Hepatocyte (in vitro differentiated cells): ENCODE measurements at regions not wholly inside any gene's neighbourhood (a gene's known extent, or its start where the extent isn't known, plus 50 kb on each side); places are given as distances from the start of the nearest gene placed in this dataset.

Source experiments
- DNase-seq: peaks from one replicate; pipeline ENCODE4 v3.0.0-alpha.2; 2016; ENCODE audit warnings: low spot score
- H2AFZ ChIP-seq: fragments of 200-600 bp; sonication (generic); 2 replicates; pipeline ENCODE4 v1.6.0; 2016; ENCODE audit warnings: antibody characterized with exemption, mild to moderate bottlenecking
- H3K27ac ChIP-seq: fragments of 200-600 bp; sonication (generic); 2 replicates; pipeline ENCODE4 v1.5.1; 2016; ENCODE audit warnings: mild to moderate bottlenecking
- H3K27me3 ChIP-seq: fragments of 200-600 bp; sonication (generic); 2 replicates; pipeline ENCODE4 v1.6.1; 2016
- H3K36me3 ChIP-seq: fragments of 200-600 bp; sonication (generic); replicated peaks from 2 replicates; pipeline ENCODE4 v1.5.1; 2016; ENCODE audit warnings: low read depth; ENCODE audit not compliant: insufficient read depth
- H3K4me1 ChIP-seq: fragments of 200-600 bp; sonication (generic); 2 replicates; pipeline ENCODE4 v1.5.1; 2016; ENCODE audit warnings: mild to moderate bottlenecking, moderate library complexity; ENCODE audit not compliant: insufficient read depth
- H3K4me2 ChIP-seq: fragments of 200-600 bp; sonication (generic); 2 replicates; pipeline ENCODE4 v1.6.0; 2016
- H3K4me3 ChIP-seq: fragments of 200-600 bp; sonication (generic); 2 replicates; pipeline ENCODE4 v1.5.1; 2016; ENCODE audit warnings: mild to moderate bottlenecking
- H3K79me2 ChIP-seq: fragments of 200-600 bp; sonication (generic); 2 replicates; pipeline ENCODE4 v1.6.0; 2017; ENCODE audit warnings: mild to moderate bottlenecking
- H3K9me2 ChIP-seq: fragments of 200-600 bp; sonication (generic); replicated peaks from 2 replicates; pipeline ENCODE4 v1.6.0; 2017; ENCODE audit warnings: mild to moderate bottlenecking; ENCODE audit not compliant: insufficient read depth
- H3K9me3 ChIP-seq: fragments of 200-600 bp; sonication (generic); 2 replicates; pipeline ENCODE4 v1.5.1; 2016; ENCODE audit warnings: low read depth, mild to moderate bottlenecking
- H4K20me1 ChIP-seq: fragments of 200-600 bp; sonication (generic); 2 replicates; pipeline ENCODE4 v1.6.0; 2016; ENCODE audit warnings: mild to moderate bottlenecking; ENCODE audit not compliant: insufficient read depth, poor library complexity, severe bottlenecking
- CTCF ChIP-seq: fragments of 200-600 bp; sonication (generic); IDR thresholded peaks from 2 replicates; pipeline ENCODE4 v1.5.1; 2016; ENCODE audit warnings: antibody characterized with exemption, mild to moderate bottlenecking; ENCODE audit not compliant: poor library complexity
- EZH2 ChIP-seq: fragments of 200-600 bp; sonication (generic); IDR thresholded peaks from 2 replicates; pipeline ENCODE4 v1.6.1; 2016; ENCODE audit warnings: antibody characterized with exemption, mild to moderate bottlenecking, borderline replicate concordance
- EZH2phosphoT487 ChIP-seq: fragments of 200-600 bp; sonication (generic); IDR thresholded peaks from one replicate; pipeline ENCODE4 v1.6.1; 2018; ENCODE audit warnings: antibody characterized with exemption, mild to moderate bottlenecking, low read depth, moderate library complexity; ENCODE audit not compliant: unreplicated experiment, severe bottlenecking
- WGBS: methylation state at CpG from one replicate; pipeline ENCODE4 v1.1.6; 2016; ENCODE audit warnings: low lambda C conversion rate; ENCODE audit errors: missing lambda C conversion rate; 5-methylcytosine and 5-hydroxymethylcytosine counted together

GRCh38 chr1:36721261-36721660 lies 238.5 kb upstream of the CSF3R start:
- Histone ChIP-seq H4K20me1 (no peaks in the 10 kb centered on the region), H2AFZ (no peak overlapping the region), H3K9me3 (no peaks in the 10 kb centered on the region), H3K4me1 (no peaks in the 10 kb centered on the region), H3K79me2 (no peaks in the 10 kb centered on the region), H3K4me2 (no peak overlapping the region), H3K27ac (no peak overlapping the region), H3K9me2 (no peaks in the 10 kb centered on the region), H3K4me3 (no peak overlapping the region), H3K36me3 (no peaks in the 10 kb centered on the region), H3K27me3 (peaks cover 11% of the 10 kb centered on the region)
- DNase-seq = no peak
- TF ChIP-seq EZH2phosphoT487 (no peak), CTCF (no peak), EZH2 (no peak)
- WGBS = 70% methylated on average over 6 of the region's 6 CpGs

GRCh38 chr1:36717431-36717830 lies 234.7 kb upstream of the CSF3R start:
- Histone ChIP-seq H4K20me1 (no peaks in the 10 kb centered on the region), H3K27ac (no peak overlapping the region), H3K9me2 (no peaks in the 10 kb centered on the region), H3K4me1 (no peaks in the 10 kb centered on the region), H3K4me3 (no peak overlapping the region), H3K27me3 (peaks cover 13% of the 10 kb centered on the region), H3K36me3 (no peaks in the 10 kb centered on the region), H3K4me2 (no peak overlapping the region), H2AFZ (no peak overlapping the region), H3K79me2 (no peaks in the 10 kb centered on the region), H3K9me3 (no peaks in the 10 kb centered on the region)
- 85% methylated on average over 2 of the region's 2 CpGs for WGBS
- no peak for TF ChIP-seq EZH2phosphoT487
- TF ChIP-seq CTCF = no peak
- TF ChIP-seq EZH2 = no peak
- DNase-seq = no peak

GRCh38 chr1:36715797-36716196 lies 233.1 kb upstream of the CSF3R start:
- TF ChIP-seq CTCF = no peak
- TF ChIP-seq EZH2 = no peak
- no peak for TF ChIP-seq EZH2phosphoT487
- H3K27ac ChIP-seq = no peak overlapping the region
- H3K27me3 ChIP-seq = peaks cover 30% of the 10 kb centered on the region
- no peaks in the 10 kb centered on the region for H3K4me1 ChIP-seq
- H3K4me2 ChIP-seq = no peak overlapping the region
- H3K9me3 ChIP-seq = no peaks in the 10 kb centered on the region
- DNase-seq = no peak
- H3K9me2 ChIP-seq = no peaks in the 10 kb centered on the region
- 92% methylated on average over 2 of the region's 2 CpGs for WGBS
- no peaks in the 10 kb centered on the region for H3K79me2 ChIP-seq
- no peaks in the 10 kb centered on the region for H4K20me1 ChIP-seq
- H3K4me3 ChIP-seq = no peak overlapping the region
- H3K36me3 ChIP-seq = no peaks in the 10 kb centered on the region
- no peak overlapping the region for H2AFZ ChIP-seq

- no peak for DNase-seq
- no peak overlapping the region for H3K27ac ChIP-seq
- TF ChIP-seq CTCF = no peak
- TF ChIP-seq EZH2phosphoT487 = no peak
- no peak for TF ChIP-seq EZH2
- H3K9me3 ChIP-seq = no peaks in the 10 kb centered on the region
- H3K4me1 ChIP-seq = no peaks in the 10 kb centered on the region
- no peaks in the 10 kb centered on the region for H3K9me2 ChIP-seq
- WGBS = 43% methylated on average over 2 of the region's 2 CpGs
- no peak overlapping the region for H3K4me3 ChIP-seq
- no peaks in the 10 kb centered on the region for H4K20me1 ChIP-seq
- no peak overlapping the region for H3K4me2 ChIP-seq
- no peak overlapping the region for H2AFZ ChIP-seq
- no peaks in the 10 kb centered on the region for H3K36me3 ChIP-seq
- H3K79me2 ChIP-seq = no peaks in the 10 kb centered on the region
- H3K27me3 ChIP-seq = peaks cover 45% of the 10 kb centered on the region
These were observed 231.6 kb upstream of the CSF3R start for GRCh38 chr1:36714301-36714700.
